Endodermal cell (in vitro differentiated cells): ENCODE measurements at regions not wholly inside any gene's neighbourhood (a gene's known extent, or its start where the extent isn't known, plus 50 kb on each side); places are given as distances from the start of the nearest gene placed in this dataset.

Source experiments
- DNase-seq: peaks from one replicate; pipeline ENCODE4 v3.0.0-alpha.2; 2017
- H3K27ac ChIP-seq: 2 replicates; pipeline ENCODE4 v1.5.1; 2013; ENCODE audit warnings: mild to moderate bottlenecking, low read depth, low read length, moderate library complexity
- H3K27me3 ChIP-seq: 2 replicates; pipeline ENCODE4 v1.6.1; 2013; ENCODE audit warnings: mild to moderate bottlenecking, low read length, moderate library complexity; ENCODE audit not compliant: insufficient read depth, control insufficient read depth, poor library complexity, severe bottlenecking
- H3K36me3 ChIP-seq: 2 replicates; pipeline ENCODE4 v1.7.0; 2013; ENCODE audit warnings: mild to moderate bottlenecking, low read length, moderate library complexity; ENCODE audit not compliant: control insufficient read depth, insufficient read depth
- H3K4me1 ChIP-seq: one replicate; pipeline ENCODE4 v1.7.0; 2013; ENCODE audit warnings: low read length; ENCODE audit not compliant: control insufficient read depth, insufficient read depth
- H3K4me3 ChIP-seq: 2 replicates; pipeline ENCODE4 v1.5.1; 2013; ENCODE audit warnings: mild to moderate bottlenecking, low read length, moderate library complexity
- H3K9ac ChIP-seq: 2 replicates; pipeline ENCODE4 v1.6.1; 2013; ENCODE audit warnings: mild to moderate bottlenecking, low read length, moderate library complexity; ENCODE audit not compliant: poor library complexity, severe bottlenecking; ENCODE audit errors: extremely low read depth
- H3K9me3 ChIP-seq: 2 replicates; pipeline ENCODE4 v1.6.1; 2013; ENCODE audit warnings: mild to moderate bottlenecking, low read length, moderate library complexity; ENCODE audit not compliant: control insufficient read depth
- H3K27ac Mint-ChIP-seq: 2 replicates; pipeline ENCODE4 v1.8.0; 2020; ENCODE audit warnings: mixed read lengths
- H3K27me3 Mint-ChIP-seq: 2 replicates; pipeline ENCODE4 v1.8.0; 2021; ENCODE audit warnings: mild to moderate bottlenecking, mixed read lengths; ENCODE audit not compliant: insufficient read depth
- H3K36me3 Mint-ChIP-seq: 2 replicates; pipeline ENCODE4 v1.8.0; 2020; ENCODE audit warnings: low read depth, mixed read lengths
- H3K4me1 Mint-ChIP-seq: 2 replicates; pipeline ENCODE4 v1.8.0; 2020; ENCODE audit warnings: mixed read lengths
- H3K4me3 Mint-ChIP-seq: 2 replicates; pipeline ENCODE4 v1.8.0; 2020; ENCODE audit warnings: mild to moderate bottlenecking, moderate library complexity, mixed read lengths
- H3K9me3 Mint-ChIP-seq: 2 replicates; pipeline ENCODE4 v1.8.0; 2020; ENCODE audit warnings: mild to moderate bottlenecking, mixed read lengths
- CTCF ChIP-seq: fragments of 200-600 bp; sonication (generic); conservative IDR thresholded peaks from 2 replicates; pipeline ENCODE4 v1.5.0; 2021; ENCODE audit warnings: antibody characterized with exemption, mild to moderate bottlenecking
- WGBS, 2 experiments: methylation state at CpG; one replicate each; pipeline versions ENCODE4 v1.1.5 to v1.1.7; 2013; ENCODE audit warnings: missing lambda C conversion rate in 2 of 2, mixed read lengths in 1 of 2; ENCODE audit not compliant: insufficient coverage in 1 of 2, insufficient read length in 1 of 2; 5-methylcytosine and 5-hydroxymethylcytosine counted together

GRCh38 chr4:126718136-126718535 lies 914.6 kb upstream of the INTU start:
- Histone ChIP-seq H3K27ac (no peak overlapping the region), H3K9me3 (no peaks in the 10 kb centered on the region), H3K4me3 (no peak overlapping the region), H3K36me3 (no peaks in the 10 kb centered on the region), H3K4me1 (no peaks in the 10 kb centered on the region), H3K27me3 (no peaks in the 10 kb centered on the region), H3K9ac (no peak overlapping the region)
- Mint-ChIP-seq H3K9me3 (no peaks in the 10 kb centered on the region), H3K36me3 (no peaks in the 10 kb centered on the region), H3K27ac (no peak overlapping the region), H3K27me3 (no peaks in the 10 kb centered on the region), H3K4me3 (no peak overlapping the region), H3K4me1 (no peaks in the 10 kb centered on the region)
- no peak for TF ChIP-seq CTCF
- WGBS, 2 experiments = 86 to 91% methylated on average over 2 to 4 of the region's 4 CpGs
- DNase-seq = no peak

GRCh38 chr4:126719852-126720251 lies 912.9 kb upstream of the INTU start:
- H3K27ac Mint-ChIP-seq = no peak overlapping the region
- no peaks in the 10 kb centered on the region for H3K27me3 Mint-ChIP-seq
- Histone ChIP-seq H3K27ac (no peak overlapping the region), H3K9ac (no peak overlapping the region), H3K27me3 (no peaks in the 10 kb centered on the region), H3K4me3 (no peak overlapping the region), H3K4me1 (no peaks in the 10 kb centered on the region), H3K9me3 (no peaks in the 10 kb centered on the region), H3K36me3 (no peaks in the 10 kb centered on the region)
- H3K4me3 Mint-ChIP-seq = no peak overlapping the region
- no peak for TF ChIP-seq CTCF
- no peaks in the 10 kb centered on the region for H3K36me3 Mint-ChIP-seq
- H3K4me1 Mint-ChIP-seq = no peaks in the 10 kb centered on the region
- no peaks in the 10 kb centered on the region for H3K9me3 Mint-ChIP-seq
- no peak for DNase-seq
- 88 to 94% methylated on average over 2 to 3 of the region's 3 CpGs for WGBS, 2 experiments

DNA sequence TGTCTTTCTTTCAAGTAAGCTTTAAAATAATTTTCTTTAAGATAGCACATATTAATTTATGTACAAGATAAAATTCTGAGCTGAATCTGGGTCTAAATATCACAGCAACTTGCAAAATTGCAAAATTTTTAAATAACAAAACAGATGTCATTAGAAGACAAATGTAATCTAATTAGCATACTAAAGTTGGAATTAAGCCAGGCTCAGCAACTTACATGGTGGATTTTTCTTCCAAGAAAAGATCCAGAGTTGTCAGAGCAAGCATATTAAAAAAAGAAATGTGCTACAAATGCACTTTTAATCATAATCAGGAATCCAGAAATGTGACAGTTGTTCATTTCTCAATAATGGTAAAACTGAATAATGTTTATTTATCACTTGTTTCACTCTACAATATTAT lies 906.9 kb upstream of the INTU start:
- no peak overlapping the region for H3K27ac Mint-ChIP-seq
- Histone ChIP-seq H3K9ac (no peak overlapping the region), H3K4me3 (no peak overlapping the region), H3K36me3 (no peaks in the 10 kb centered on the region), H3K27me3 (no peaks in the 10 kb centered on the region), H3K4me1 (no peaks in the 10 kb centered on the region), H3K9me3 (no peaks in the 10 kb centered on the region), H3K27ac (no peak overlapping the region)
- no peak overlapping the region for H3K4me3 Mint-ChIP-seq
- DNase-seq = no peak
- no peaks in the 10 kb centered on the region for H3K4me1 Mint-ChIP-seq
- H3K9me3 Mint-ChIP-seq = no peaks in the 10 kb centered on the region
- no peak for TF ChIP-seq CTCF
- no peaks in the 10 kb centered on the region for H3K36me3 Mint-ChIP-seq
- no peaks in the 10 kb centered on the region for H3K27me3 Mint-ChIP-seq
